ENCODE measurements at regions not wholly inside any gene's neighbourhood (a gene's known extent, or its start where the extent isn't known, plus 50 kb on each side); places are given as distances from the start of the nearest gene placed in this dataset.

- Histone ChIP-seq H3K36me3 (no peaks in the 10 kb centered on the region), H3K27me3 (peaks cover 0 to 70% (median 0%) of the 10 kb centered on the region in 4 donors), H3K4me3 (no peak overlapping the region), H3K27ac (replicated peaks in 1 of 4) (no peak overlapping the region), H3K4me1 (peaks cover 0 to 10% (median 3%) of the 10 kb centered on the region in 4 donors), H3K9me3 (no peaks in the 10 kb centered on the region)
- 79% methylated on average over 8 of the region's 8 CpGs for WGBS
- intact Hi-C loops (cut with DNase I) = no loop called here
- DNase-seq (ENCODE audit: extremely low spot score) = no peak
- TF ChIP-seq EP300 (IDR thresholded peaks at IDR 0.05) (no peak), POLR2A (IDR thresholded peaks at IDR 0.05; ENCODE audit: low read depth) (no peak), POLR2AphosphoS5 (IDR thresholded peaks at IDR 0.05) (no peak)
- TF ChIP-seq, protein P1, sequence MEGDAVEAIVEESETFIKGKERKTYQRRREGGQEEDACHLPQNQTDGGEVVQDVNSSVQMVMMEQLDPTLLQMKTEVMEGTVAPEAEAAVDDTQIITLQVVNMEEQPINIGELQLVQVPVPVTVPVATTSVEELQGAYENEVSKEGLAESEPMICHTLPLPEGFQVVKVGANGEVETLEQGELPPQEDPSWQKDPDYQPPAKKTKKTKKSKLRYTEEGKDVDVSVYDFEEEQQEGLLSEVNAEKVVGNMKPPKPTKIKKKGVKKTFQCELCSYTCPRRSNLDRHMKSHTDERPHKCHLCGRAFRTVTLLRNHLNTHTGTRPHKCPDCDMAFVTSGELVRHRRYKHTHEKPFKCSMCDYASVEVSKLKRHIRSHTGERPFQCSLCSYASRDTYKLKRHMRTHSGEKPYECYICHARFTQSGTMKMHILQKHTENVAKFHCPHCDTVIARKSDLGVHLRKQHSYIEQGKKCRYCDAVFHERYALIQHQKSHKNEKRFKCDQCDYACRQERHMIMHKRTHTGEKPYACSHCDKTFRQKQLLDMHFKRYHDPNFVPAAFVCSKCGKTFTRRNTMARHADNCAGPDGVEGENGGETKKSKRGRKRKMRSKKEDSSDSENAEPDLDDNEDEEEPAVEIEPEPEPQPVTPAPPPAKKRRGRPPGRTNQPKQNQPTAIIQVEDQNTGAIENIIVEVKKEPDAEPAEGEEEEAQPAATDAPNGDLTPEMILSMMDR (IDR thresholded peaks at IDR 0.05) = no peak
Observed at GRCh38 chr6:37557645-37558114, 58.0 kb upstream of the CCDC167 start.

DNA sequence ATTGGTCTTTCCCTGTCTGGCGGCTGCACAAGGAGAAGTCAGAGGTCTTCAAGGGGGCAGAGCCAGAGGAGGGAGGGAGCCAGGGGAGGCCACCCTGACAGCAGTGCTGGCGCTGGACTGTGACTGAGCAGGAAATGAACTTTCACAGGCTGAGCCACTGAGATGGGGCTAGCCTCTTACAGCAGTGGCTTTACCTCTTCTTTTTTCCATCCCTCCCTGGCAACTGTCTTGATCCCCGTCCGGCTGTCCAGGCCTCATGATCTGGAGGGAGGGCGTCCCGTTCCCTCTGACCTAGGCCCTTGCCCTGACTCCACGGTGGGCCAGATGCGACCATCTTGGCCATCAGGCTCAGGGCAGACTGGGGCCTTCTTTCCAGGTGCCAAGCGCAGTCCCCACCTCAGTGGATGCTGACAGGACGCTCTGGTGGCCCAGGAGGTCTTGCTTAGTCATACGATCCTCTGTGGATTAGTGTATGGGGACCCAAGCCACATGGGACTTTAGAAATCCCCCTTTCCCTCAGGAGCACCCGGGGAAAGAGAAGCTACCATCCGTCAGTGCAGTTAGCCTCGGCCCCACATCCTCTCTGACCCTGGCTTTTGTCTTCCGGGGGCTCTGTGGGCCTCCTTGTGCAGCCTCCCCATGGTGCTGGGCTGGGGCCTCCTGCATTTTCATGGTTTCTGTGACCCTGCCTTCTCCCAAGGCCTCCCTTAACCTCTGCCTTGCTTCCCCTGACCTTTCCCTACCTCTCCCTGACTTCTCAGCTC lies 57.4 kb upstream of the CCDC167 start:
- Histone ChIP-seq H3K27me3 (peaks cover 0 to 76% (median 0%) of the 10 kb centered on the region in 4 donors), H3K27ac (replicated peaks in 1 of 4) (no peak overlapping the region), H3K36me3 (no peaks in the 10 kb centered on the region), H3K4me3 (no peak overlapping the region), H3K9me3 (no peaks in the 10 kb centered on the region), H3K4me1 (peaks cover 0 to 10% (median 3%) of the 10 kb centered on the region in 4 donors)
- intact Hi-C loops (cut with DNase I) = no loop called here
- no peak for DNase-seq (ENCODE audit: extremely low spot score)
- TF ChIP-seq POLR2AphosphoS5 (IDR thresholded peaks at IDR 0.05) (no peak), POLR2A (IDR thresholded peaks at IDR 0.05; ENCODE audit: low read depth) (no peak), EP300 (IDR thresholded peaks at IDR 0.05) (no peak)
- TF ChIP-seq, protein P1 (IDR thresholded peaks at IDR 0.05) = no peak
- 82% methylated on average over 8 of the region's 15 CpGs for WGBS

GRCh38 chr6:37555040-37555781 lies 55.5 kb upstream of the CCDC167 start:
- Histone ChIP-seq H3K36me3 (no peaks in the 10 kb centered on the region), H3K27ac (replicated peaks in 1 of 4) (no peak overlapping the region), H3K9me3 (no peaks in the 10 kb centered on the region), H3K4me3 (no peak overlapping the region), H3K4me1 (peaks cover 0 to 9% (median 3%) of the 10 kb centered on the region in 4 donors), H3K27me3 (peaks cover 0 to 70% (median 0%) of the 10 kb centered on the region in 4 donors)
- intact Hi-C loops (cut with DNase I) = no loop called here
- TF ChIP-seq POLR2A (IDR thresholded peaks at IDR 0.05; ENCODE audit: low read depth) (no peak), POLR2AphosphoS5 (IDR thresholded peaks at IDR 0.05) (no peak), EP300 (IDR thresholded peaks at IDR 0.05) (no peak)
- TF ChIP-seq, protein P1 (IDR thresholded peaks at IDR 0.05) = no peak
- WGBS = 79% methylated on average over 17 of the region's 17 CpGs
- no peak for DNase-seq (ENCODE audit: extremely low spot score)

- Histone ChIP-seq H3K36me3 (no peaks in the 10 kb centered on the region), H3K4me1 (peaks cover 0 to 2% (median 0%) of the 10 kb centered on the region in 4 donors), H3K27me3 (peaks cover 0 to 65% (median 0%) of the 10 kb centered on the region in 4 donors), H3K4me3 (no peak overlapping the region), H3K27ac (replicated peaks in 1 of 4) (no peak overlapping the region), H3K9me3 (no peaks in the 10 kb centered on the region)
- intact Hi-C loops (cut with DNase I) = no loop called here
- no peak for DNase-seq (ENCODE audit: extremely low spot score)
- WGBS = 94% methylated on average over 6 of the region's 6 CpGs
- TF ChIP-seq, protein P1 (IDR thresholded peaks at IDR 0.05) = no peak
- TF ChIP-seq POLR2A (IDR thresholded peaks at IDR 0.05; ENCODE audit: low read depth) (no peak), EP300 (IDR thresholded peaks at IDR 0.05) (no peak), POLR2AphosphoS5 (IDR thresholded peaks at IDR 0.05) (no peak)
Observed at GRCh38 chr6:37554480-37554819, 54.8 kb upstream of the CCDC167 start.
